Stimulated activated CD4-positive, alpha-beta T cell treated with anti-CD3 and anti-CD28 coated beads, Interleukin-1b, Interleukin-23, amount 100 ng/mL, for 24 hours (primary cell): ENCODE measurements at regions not wholly inside any gene's neighbourhood (a gene's known extent, or its start where the extent isn't known, plus 50 kb on each side); places are given as distances from the start of the nearest gene placed in this dataset.
A peak's percentile ranks its signal among the peaks of the same experiment; 100 is the strongest.

Experiments
- DNase-seq, 4 experiments: peaks; one replicate each; pipeline ENCODE4 v3.0.0-alpha.2; 2020; ENCODE audit warnings: low read depth in 4 of 4, low spot score in 1 of 4

DNA sequence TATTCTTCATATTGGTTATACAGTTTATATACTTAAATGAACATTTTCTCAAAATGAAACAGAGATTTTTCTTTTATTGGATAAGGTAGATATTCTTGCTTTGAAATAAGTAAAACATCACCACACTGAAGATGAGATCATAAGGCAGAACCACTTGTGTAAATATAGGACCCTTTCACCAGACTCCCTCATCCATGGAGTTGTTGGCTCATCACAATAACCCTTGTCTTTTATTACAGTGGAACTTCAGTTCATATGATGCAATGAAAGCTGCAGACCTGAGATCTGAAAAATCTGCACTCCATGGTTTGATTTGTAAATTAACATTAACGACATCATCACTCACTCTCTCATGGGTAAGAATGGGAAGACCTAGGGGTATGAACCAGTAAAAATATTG is 51.9 kb upstream of the DBX2 start:
- no peak for DNase-seq

DNA sequence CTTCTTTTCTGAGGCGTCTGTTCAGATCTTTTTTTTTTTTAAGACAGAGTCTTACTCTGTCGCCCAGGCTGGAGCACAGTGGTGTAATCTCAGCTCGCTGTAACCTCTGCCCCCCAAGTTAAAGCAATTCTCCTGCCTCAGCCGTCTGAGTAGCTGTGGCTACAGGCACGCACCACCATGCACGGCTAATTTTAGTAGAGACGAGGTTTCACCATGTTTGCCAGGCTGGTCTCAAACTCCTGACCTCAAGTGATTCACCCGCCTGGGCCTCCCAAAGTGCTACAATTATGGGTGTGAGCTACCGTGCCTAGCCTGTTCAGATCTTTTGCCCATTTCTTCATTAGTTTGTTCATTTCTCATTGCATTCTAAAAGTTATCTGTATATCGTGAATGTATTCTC is 55.1 kb upstream of the DBX2 start:
- DNase-seq: no peak

DNA sequence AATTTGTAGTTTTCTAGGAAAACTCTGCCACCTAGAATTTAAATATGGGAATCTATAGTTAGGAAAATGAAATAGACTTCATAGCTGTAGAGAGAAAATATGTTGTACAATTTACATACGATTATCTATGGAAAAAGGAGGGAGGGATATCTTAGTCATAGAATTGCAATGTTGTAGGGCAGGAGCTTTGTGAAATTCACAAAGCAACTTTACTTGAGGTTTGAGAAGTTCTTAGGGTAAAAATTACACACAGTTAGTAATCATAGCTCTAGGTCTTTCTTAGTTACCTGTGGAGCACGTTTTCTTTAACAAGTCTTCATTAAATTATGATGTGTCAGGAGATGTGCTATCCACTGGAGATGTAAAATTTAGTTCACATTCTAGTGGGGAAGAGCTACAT is 61.4 kb upstream of the DBX2 start:
- DNase-seq: no peak

DNA sequence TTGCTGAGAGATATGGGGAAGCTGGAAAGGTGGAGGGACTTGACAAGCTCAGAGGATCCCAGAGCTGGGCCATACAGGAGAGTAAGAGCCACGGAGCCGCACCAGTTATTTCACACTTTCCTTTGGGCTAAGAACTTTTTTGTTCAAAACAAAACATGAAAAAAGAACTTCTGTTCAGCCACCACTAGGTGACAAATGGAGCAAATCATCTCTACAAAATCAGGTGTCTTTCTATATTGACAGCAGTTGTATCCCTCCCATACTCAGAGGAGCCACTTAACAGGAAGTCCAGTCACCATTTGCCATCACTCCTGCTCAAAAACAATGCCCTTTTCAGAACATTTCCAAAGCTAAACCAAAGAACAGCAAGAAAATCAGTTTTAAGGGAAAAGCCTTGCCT is 70.3 kb upstream of the DBX2 start:
- no peak for DNase-seq

DNA sequence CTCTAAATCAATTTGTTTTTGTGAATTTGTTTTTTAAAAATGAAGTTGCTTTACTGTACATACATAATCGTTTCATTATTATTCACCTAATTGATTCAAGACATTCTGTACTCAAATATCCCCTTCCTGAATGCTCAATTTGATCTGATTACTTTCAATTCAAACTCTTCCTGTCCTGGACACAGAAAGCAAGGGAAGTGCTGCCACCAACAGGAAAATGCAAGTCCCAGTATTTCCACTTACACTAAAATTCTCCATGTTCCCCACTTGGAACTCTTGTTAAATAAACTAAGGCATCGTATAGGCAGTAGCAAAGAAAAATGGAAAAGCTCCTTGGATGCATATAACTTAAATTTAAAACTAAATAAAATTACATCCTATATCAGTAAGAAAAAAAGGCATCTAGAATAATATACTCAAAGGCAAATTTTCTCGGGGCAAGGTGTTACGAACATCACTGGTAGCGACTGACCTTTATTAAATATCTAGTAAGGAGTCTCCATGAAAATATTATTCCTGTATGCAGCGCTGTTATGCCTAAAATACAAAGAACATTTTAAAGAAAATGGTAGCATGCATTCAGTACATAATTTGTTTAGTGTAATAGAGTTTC is 72.0 kb upstream of the DBX2 start:
- no peak for DNase-seq

DNA sequence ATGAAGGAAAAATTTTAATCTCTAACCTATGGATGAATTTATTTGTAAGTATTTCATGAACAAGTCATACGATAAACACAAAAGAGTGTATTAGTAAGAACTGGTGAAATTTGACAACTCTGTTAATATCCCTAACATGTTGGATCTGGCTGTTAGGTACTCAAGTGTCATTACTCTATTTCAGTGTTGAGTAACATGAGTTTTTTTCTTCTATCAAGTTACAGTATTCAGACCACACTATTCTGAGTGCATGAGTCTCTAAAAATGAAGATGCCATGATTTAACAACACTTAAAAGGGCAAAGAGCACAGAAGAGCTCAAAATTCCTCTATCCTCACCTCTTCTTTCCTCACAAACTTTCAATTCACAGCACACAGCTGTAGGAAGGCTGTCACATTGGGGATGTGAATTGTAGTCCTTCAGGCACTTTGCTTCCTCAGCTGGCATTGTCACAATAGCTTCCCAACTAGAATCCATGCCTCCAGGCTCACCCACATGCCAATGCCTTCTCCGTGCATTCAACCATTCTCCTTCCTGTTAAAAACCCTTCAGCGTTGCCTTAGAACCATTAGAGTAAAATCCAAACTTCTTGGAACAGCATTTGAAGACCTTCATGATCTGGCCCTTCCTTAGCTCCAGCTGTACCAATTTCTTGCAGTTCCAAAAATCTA is 73.7 kb upstream of the DBX2 start:
- DNase-seq: no peak

DNA sequence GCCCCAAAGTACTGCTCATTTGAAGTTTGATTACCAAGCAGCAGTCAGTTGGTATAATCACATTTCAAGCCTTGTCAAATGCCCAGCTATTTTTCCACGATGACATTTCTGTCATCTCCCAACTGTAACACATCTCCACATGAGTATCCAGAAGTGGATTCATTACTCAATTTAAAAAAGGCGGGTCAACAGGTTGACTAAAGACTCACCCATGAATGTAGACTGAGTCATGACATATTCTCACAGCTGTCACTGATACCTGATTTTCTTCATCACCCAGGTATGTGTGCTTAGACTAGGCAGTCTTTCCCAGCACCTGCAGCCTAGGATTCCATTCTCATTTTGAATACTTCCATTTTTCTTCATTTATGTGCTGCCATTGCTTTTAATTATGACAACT is 75.1 kb upstream of the DBX2 start:
- DNase-seq: no peak

DNA sequence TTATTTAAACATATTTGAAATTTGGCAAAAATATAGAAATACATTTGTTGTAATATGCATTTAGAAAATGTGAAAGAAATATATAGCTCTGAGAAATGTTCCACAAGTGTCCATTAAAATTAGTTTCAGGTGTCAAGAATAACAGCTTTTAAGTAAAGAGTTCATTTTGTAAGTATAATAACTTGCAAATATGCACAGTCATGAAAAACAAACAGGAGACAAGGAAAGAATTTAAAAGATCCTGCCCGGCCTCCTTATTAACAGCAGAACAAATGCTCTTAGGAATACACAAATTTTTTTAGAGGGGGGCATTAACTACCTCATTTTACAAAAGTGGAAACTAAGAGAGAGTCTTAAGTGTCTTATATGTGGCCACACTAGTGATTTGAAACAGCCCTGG is 77.7 kb upstream of the DBX2 start:
- no peak for DNase-seq

DNA sequence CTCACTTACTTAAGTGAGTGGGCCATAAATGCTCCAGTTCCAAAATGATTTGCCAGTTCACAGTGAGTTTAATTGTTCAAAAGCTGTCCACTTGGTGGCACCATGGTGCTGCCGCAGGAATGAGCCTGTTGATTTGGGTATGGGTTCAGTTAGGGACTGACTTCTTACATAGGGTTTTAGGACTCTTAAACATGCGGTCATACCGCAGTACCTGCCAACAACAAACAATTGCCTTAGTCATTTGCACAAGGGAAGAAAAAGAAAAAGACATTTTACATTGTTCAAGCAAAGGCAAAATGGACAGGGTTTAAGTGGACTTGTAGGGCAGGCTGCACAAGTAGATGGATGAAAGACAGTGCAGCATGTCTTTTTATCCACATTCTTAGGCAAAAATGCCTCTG is 80.0 kb upstream of the DBX2 start:
- DNase-seq: peak in 2 of 4 experiments; percentile 4 to 24

DNA sequence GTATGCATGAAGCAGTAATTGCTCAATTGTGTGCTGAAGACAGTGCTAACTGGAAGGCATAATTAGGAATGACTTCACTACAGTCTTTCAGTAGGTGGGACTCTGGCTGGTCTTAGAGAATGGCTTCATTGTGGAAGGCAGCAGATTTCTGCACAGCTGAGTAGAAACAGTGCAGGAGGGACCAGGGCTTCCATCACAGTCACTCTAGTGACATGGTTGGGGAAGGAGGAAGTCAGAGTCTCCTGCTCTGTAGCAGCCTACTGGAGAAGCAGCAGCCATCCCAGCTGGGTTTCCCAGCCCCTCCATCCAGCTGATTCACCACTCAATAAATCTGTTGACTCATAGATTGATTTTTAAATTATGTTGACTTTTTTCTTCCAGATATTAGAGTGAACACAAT is 80.6 kb upstream of the DBX2 start:
- no peak for DNase-seq

DNA sequence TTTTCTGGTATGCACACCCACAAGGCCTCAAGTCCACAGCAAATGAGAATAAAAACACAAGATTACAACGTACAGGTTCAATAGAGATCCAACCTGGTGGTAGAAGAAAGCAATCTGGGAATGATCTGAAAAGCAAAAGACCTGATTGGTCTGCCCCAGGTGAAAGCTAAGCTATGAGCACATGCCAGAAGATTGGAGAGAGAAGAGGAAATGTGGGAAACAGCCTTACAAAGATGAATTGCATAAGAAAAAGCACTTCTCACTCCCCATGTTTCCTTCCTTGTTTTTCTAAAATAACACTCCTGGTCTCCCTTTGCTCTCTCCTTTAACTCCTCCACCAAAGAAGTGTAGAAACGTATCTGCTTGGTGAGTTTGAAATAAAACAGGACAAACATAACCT is 77.3 kb upstream of the ANO6 start:
- DNase-seq: no peak

DNA sequence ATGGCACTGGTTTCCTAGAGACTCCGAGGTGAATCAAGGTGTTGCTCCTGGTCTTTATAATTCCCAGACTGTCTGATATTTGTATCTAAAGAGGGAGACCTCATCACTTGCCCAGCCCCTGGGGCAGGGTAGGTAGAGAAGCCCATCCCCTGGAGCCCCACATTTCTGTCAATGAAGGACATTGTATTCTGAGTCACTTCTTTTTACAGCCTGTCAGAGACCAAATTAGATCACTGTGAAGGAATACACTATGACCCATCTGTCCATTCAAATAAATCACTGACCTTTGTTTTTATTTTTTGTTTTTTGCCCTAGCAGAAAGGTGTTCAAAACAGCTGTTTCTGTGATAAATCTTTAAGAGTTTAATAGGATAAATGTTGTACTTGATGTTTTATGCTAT is 67.9 kb upstream of the ANO6 start:
- no peak for DNase-seq

DNA sequence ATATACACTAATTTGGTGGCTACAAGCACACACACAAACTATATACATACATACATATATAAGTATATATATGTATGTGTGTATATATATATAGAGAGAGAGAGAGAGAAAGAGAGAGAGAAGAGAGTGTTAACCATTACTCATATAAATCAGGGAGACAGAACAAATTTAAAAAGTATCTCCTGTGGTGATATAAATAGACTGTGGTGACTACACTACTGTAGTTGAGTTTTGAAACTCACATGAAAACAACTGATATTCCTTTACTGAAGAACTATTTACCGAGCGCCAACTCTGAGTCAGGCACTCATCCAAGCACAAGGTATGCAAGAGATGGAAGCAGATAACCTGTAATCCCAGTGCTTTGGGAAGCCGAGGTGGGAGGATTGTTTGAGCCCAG is 67.3 kb upstream of the ANO6 start:
- no peak for DNase-seq

DNA sequence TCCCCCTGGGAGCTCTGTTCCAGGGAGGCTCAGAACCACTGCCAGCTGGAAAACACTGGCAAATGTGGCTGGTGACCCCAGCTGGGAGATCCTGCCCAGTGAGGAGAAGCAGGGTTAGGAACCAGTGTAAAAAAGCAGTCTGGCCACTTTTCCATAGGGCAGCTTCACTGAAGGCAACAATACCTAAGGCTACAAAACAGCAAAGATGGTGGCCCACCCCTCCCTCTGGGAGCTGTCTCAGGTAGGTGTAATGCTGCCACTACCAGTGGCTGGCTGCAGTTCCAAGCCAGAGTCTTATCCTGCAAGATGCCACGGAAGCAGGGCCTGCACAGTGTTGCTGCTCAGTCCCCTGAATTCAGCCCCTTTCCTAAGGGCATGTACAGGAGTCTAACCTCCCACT is 50.6 kb upstream of the ANO6 start:
- no peak for DNase-seq

DNA sequence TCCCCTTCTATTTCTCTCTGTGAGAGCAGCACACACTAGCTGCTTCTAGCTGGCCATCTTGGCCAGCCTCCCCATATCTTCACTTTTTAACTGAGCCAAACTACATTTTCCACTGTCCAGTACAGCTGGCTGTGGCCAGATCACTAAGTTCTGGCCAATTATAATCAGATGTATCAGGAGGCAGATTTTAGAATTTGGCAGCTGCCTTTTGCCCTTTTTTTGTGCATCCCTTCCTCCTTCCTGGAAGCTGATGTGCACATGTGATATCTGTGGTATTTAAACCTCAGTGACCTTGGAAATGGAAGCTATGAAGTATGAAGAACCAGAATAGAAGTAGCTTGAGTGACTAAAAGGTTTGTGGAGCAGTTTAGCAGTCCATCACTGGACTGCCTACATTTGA is 49.8 kb upstream of the ANO6 start:
- no peak for DNase-seq
